Esophagus squamous epithelium (tissue), 4 donors: ENCODE measurements at regions not wholly inside any gene's neighbourhood (a gene's known extent, or its start where the extent isn't known, plus 50 kb on each side); places are given as distances from the start of the nearest gene placed in this dataset.

ENCODE experiments used
- POLR2A ChIP-seq, 4 donors: fragments of 450-650 bp; IDR thresholded peaks; one replicate each; pipeline ENCODE4 v1.6.1; 2017; ENCODE audit warnings: antibody characterized with exemption in 4 of 4, mild to moderate bottlenecking in 4 of 4, moderate library complexity in 3 of 4
- TF ChIP-seq, protein P1 (sequence below), 6 experiments: fragments of 450-650 bp in 4 of 6; fragments of 200-600 bp in 2 of 6; sonication (generic) in 2 of 6; IDR thresholded peaks; one replicate each; pipeline ENCODE4 v1.5.1; 2016 to 2019; ENCODE audit warnings: antibody characterized with exemption in 6 of 6, mild to moderate bottlenecking in 4 of 6, moderate library complexity in 4 of 6

DNA sequence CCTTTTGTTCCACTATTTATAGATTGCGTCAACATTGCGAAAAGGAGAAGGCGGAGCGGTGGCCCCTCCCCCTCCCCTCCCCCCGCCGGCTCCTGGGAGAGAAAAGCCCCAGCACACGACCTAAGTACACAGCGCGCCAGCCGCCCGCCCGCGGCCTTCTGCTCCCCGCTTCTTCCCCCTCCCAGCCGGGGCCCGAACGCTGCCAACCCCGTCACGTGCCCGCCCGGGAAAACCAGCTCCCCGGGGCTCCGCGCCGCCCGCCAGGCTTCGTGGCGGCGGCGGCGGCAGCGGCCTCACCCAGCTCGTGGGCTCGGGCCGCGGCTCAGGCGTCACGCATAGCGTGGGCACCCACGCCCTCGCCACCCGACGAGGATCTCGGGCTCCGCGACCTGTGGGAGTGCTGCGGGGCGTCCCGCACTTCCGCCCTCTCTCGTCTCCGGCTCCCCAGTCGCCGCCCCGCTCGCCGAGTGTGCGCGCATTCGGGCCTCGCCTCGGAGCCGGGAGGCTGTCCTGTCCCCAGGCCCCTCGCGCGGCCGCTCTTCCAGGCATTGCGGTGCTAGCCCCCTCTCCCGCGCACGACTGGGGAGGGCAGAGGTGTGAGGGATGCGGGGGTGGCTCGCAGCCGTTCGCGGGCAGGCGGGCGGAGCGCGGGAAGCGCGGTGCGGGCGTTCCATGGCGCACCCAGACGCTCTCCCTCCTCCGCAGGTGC, 110.5 kb downstream of the KCNRG start:
- TF ChIP-seq, protein P1, sequence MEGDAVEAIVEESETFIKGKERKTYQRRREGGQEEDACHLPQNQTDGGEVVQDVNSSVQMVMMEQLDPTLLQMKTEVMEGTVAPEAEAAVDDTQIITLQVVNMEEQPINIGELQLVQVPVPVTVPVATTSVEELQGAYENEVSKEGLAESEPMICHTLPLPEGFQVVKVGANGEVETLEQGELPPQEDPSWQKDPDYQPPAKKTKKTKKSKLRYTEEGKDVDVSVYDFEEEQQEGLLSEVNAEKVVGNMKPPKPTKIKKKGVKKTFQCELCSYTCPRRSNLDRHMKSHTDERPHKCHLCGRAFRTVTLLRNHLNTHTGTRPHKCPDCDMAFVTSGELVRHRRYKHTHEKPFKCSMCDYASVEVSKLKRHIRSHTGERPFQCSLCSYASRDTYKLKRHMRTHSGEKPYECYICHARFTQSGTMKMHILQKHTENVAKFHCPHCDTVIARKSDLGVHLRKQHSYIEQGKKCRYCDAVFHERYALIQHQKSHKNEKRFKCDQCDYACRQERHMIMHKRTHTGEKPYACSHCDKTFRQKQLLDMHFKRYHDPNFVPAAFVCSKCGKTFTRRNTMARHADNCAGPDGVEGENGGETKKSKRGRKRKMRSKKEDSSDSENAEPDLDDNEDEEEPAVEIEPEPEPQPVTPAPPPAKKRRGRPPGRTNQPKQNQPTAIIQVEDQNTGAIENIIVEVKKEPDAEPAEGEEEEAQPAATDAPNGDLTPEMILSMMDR (IDR thresholded peaks at IDR 0.05), result no peak
- TF ChIP-seq POLR2A (IDR thresholded peaks at IDR 0.05), result peak in 2 of 4 donors; percentile 79 to 86
